Left ventricle myocardium inferior (tissue), 1 donor: ENCODE measurements at regions not wholly inside any gene's neighbourhood (a gene's known extent, or its start where the extent isn't known, plus 50 kb on each side); places are given as distances from the start of the nearest gene placed in this dataset.

ENCODE experiments used
- DNase-seq: peaks from one replicate; pipeline ENCODE4 v3.0.0-alpha.2; 2020
- H3K27ac ChIP-seq: fragments of 200-600 bp; replicated peaks from 2 replicates; pipeline ENCODE4 v1.8.0; 2021
- H3K27me3 ChIP-seq: fragments of 200-600 bp; 2 replicates; pipeline ENCODE4 v1.8.0; 2021; ENCODE audit warnings: low read depth
- H3K36me3 ChIP-seq: fragments of 200-600 bp; 2 replicates; pipeline ENCODE4 v1.8.0; 2021
- H3K4me1 ChIP-seq: fragments of 200-600 bp; 2 replicates; pipeline ENCODE4 v1.8.0; 2021
- H3K4me3 ChIP-seq: fragments of 200-600 bp; 2 replicates; pipeline ENCODE4 v1.8.0; 2021; ENCODE audit warnings: mild to moderate bottlenecking, moderate library complexity
- H3K9me3 ChIP-seq: fragments of 200-600 bp; replicated peaks from 2 replicates; pipeline ENCODE4 v1.8.0; 2021
- CTCF ChIP-seq: fragments of 200-600 bp; IDR thresholded peaks from 2 replicates; pipeline ENCODE4 v1.8.0; 2021; ENCODE audit warnings: antibody characterized with exemption, mild to moderate bottlenecking, borderline replicate concordance
- intact Hi-C: fragments of 100-400 bp; cut with micrococcal nuclease; formaldehyde crosslinking; loops from one replicate; pipeline ENCODE4 v1.11.0; 2022
- donor health status: DM: no; HTN: yes; CAD: no; lungs with severe emphysema.

DNA sequence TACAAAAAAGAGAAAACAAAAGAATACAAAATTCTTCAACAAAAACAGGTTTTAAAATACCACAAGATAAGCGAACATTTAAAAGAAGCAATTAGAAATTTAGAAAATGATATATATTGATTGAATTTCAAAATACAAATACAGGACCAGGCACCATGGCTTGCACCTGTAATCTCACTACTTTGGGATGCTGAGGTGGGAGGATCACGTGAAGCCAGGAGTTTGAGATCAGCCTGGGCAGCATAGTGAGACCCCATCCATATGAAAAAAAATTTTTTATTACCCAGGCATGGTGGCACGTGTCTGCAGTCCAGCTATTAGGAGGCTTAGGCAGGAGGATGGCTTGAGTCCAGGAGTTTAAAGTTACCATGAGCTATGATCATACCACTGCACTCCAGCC, 109.9 kb upstream of the SLC30A5 start:
- DNase-seq, result no peak
- no peaks in the 10 kb centered on the region for H3K36me3 ChIP-seq
- H3K4me3 ChIP-seq, result no peak overlapping the region
- no peaks in the 10 kb centered on the region for H3K9me3 ChIP-seq
- no peak for TF ChIP-seq CTCF
- H3K27ac ChIP-seq, result no peak overlapping the region
- intact Hi-C loops, result no loop called here
- H3K27me3 ChIP-seq, result no peaks in the 10 kb centered on the region
- H3K4me1 ChIP-seq, result no peaks in the 10 kb centered on the region

DNA sequence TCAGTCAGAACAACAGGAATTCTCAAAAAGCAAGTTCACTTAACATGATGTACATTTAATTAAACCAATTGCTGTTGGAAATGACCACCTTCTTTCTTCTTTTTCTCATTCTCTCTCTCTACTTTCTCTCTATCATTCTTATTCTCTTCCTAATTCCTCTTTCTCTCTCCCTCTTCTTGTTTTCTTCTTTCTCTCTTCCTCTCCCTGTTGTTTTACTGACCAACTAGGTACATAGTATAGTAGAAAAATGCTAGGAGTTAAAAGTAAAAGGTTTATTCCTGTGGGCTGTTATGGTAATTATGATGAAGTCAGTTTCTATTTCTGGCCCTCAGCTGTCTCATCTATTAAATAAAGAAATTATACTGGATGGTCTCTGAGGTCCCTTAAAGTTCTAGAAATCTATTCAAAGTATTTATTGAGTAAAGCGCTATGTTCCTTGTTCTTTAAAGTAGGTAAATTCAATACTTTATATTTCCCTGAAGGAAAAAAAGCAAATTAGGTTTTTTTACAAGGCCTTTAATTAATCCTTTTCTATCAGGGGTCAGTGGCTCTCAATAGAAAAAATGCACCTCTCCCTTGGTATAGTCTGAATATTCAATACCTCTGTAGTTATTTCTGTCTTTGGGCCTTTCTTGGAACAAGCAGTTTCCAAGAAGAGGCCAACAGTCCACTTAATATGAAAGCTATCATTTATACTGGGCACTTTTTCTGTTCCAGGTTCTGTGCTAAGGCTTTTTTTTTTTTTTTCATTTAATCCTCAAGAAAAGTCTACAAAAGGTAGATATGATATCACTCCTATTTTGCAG, 102.3 kb upstream of the SLC30A5 start:
- no peaks in the 10 kb centered on the region for H3K9me3 ChIP-seq
- intact Hi-C loops, result no loop called here

GRCh38 chr5:68994645-68995044, 99.2 kb upstream of the SLC30A5 start:
- H3K9me3 ChIP-seq, result no peaks in the 10 kb centered on the region
- intact Hi-C loops, result no loop called here
- no peak for TF ChIP-seq CTCF
- no peaks in the 10 kb centered on the region for H3K4me1 ChIP-seq
- no peak overlapping the region for H3K27ac ChIP-seq
- no peaks in the 10 kb centered on the region for H3K27me3 ChIP-seq
- no peak for DNase-seq
- H3K4me3 ChIP-seq, result no peak overlapping the region
- no peaks in the 10 kb centered on the region for H3K36me3 ChIP-seq

More for the DNA sequence above, 102.3 kb upstream of the SLC30A5 start:
- no peaks in the 10 kb centered on the region for H3K27me3 ChIP-seq
- no peak overlapping the region for H3K27ac ChIP-seq
- no peak for TF ChIP-seq CTCF
- H3K4me3 ChIP-seq, result no peak overlapping the region
- no peaks in the 10 kb centered on the region for H3K4me1 ChIP-seq
- no peak for DNase-seq
- no peaks in the 10 kb centered on the region for H3K36me3 ChIP-seq

GRCh38 chr5:68995845-68996545, 97.8 kb upstream of the SLC30A5 start:
- intact Hi-C loops, result no loop called here
- no peak for TF ChIP-seq CTCF
- Histone ChIP-seq H3K9me3 (no peaks in the 10 kb centered on the region), H3K4me3 (no peak overlapping the region), H3K4me1 (no peaks in the 10 kb centered on the region), H3K36me3 (no peaks in the 10 kb centered on the region), H3K27me3 (no peaks in the 10 kb centered on the region), H3K27ac (no peak overlapping the region)
- DNase-seq, result no peak

GRCh38 chr5:68999181-68999580, 94.6 kb upstream of the SLC30A5 start:
- no peak for TF ChIP-seq CTCF
- no peaks in the 10 kb centered on the region for H3K36me3 ChIP-seq
- H3K27ac ChIP-seq, result no peak overlapping the region
- H3K4me3 ChIP-seq, result no peak overlapping the region
- intact Hi-C loops, result no loop called here
- DNase-seq, result no peak
- no peaks in the 10 kb centered on the region for H3K9me3 ChIP-seq
- no peaks in the 10 kb centered on the region for H3K4me1 ChIP-seq
- peaks cover 6% of the 10 kb centered on the region for H3K27me3 ChIP-seq
